Activated CD4-positive, alpha-beta memory T cell treated with anti-CD3 and anti-CD28 coated beads for 36 hours (primary cell): ENCODE measurements at regions not wholly inside any gene's neighbourhood (a gene's known extent, or its start where the extent isn't known, plus 50 kb on each side); places are given as distances from the start of the nearest gene placed in this dataset.
"Not testable (repeated sequence)": the region's sequence is repeated elsewhere in the genome, so short reads cannot be mapped to it uniquely, and the experiment has no call there.

Experiments used
- CTCF ChIA-PET: fragments of 350-600 bp; sonication (Branson Sonifier 250); formaldehyde crosslinking; loops from one replicate; lab custom pipeline; 2021; ENCODE audit warnings: antibody characterized with exemption, inconsistent platforms; lab: Charles Lee
- POLR2A ChIA-PET: fragments of 350-600 bp; sonication (Branson Sonifier 250); formaldehyde crosslinking; loops from one replicate; lab custom pipeline; 2021; ENCODE audit warnings: antibody characterized with exemption; lab: Charles Lee
- DNase-seq: peaks from one replicate; pipeline ENCODE4 v3.0.0-alpha.2; 2020
- H3K27ac Mint-ChIP-seq: one replicate; pipeline ENCODE4 v1.8.0; 2021; ENCODE audit warnings: mixed read lengths
- H3K27me3 Mint-ChIP-seq: one replicate; pipeline ENCODE4 v1.8.0; 2021; ENCODE audit warnings: mixed read lengths
- H3K36me3 Mint-ChIP-seq: one replicate; pipeline ENCODE4 v1.8.0; 2021; ENCODE audit warnings: mixed read lengths
- H3K4me1 Mint-ChIP-seq: one replicate; pipeline ENCODE4 v1.8.0; 2021; ENCODE audit warnings: low read depth, mixed read lengths
- H3K4me3 Mint-ChIP-seq: one replicate; pipeline ENCODE4 v1.8.0; 2021; ENCODE audit warnings: mild to moderate bottlenecking, mixed read lengths
- H3K9me3 Mint-ChIP-seq: one replicate; pipeline ENCODE4 v1.8.0; 2021; ENCODE audit warnings: mixed read lengths
- intact Hi-C: fragments of 100-400 bp; cut with micrococcal nuclease; formaldehyde crosslinking; loops from one replicate; pipeline ENCODE4 v1.15.1; 2023

DNA sequence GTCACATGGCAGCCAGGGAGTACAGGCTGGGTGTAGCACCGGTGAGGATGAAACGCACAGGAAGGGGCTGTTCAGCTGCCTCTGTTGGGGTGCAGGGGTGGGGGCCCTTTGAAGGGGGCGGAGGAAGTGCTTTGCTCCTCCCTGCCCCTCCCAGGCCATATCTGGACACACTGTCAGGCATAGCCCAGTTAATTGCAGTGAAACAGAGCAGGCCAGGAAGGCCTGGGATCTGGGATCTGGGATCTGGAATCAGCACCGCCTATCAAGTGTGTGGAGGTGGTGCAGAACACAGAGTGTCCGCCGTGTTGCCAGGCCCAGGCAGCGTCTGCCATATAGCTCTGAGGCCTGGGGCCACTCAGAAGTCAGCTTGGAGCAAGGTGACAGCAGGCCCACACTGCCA, 85.5 kb upstream of the EPCAM start:
- POLR2A ChIA-PET, result no interaction called here
- Mint-ChIP-seq H3K4me3 (no peak overlapping the region), H3K27ac (no peak overlapping the region), H3K27me3 (peaks cover 2% of the 10 kb centered on the region), H3K36me3 (no peaks in the 10 kb centered on the region), H3K4me1 (no peaks in the 10 kb centered on the region), H3K9me3 (no peaks in the 10 kb centered on the region)
- CTCF ChIA-PET, result interaction anchor here (0.5 kb wide), 1 partner anchor 347 kb away, joined by 3 read pairs; no protein-coding TSS in a partner anchor
- no peak for DNase-seq
- intact Hi-C loops, result no loop called here

DNA sequence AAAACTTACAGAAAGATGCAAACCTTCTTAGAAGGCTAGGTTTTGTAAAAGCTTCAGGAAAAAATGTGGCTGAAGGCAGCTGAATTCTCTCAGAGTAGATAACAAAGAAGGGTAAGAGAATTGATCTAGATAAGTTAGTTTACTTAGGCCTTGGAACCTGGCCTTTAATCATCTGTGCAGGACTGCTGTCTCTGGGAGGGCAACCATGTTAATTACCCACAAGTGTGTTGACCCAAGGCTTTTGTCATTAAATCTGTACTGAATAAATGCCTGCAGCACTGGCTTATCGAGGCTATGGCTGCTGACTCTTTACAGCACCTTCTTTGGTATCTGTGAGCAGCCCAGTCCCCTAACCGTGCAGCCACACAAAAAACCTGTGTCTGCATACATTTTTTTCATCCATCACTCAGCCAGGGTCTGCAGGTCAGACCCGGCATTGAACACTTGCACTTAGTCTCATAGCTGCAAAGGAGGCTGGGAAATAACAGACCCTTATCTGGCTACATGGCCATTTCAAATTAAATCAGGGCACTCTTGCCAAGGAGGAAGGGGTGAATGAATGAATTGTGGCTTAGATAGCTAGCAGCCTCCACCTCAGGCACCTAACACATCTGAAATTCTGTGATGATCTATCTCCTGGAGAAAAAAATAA, 86.4 kb upstream of the EPCAM start:
- DNase-seq, result no peak
- no peaks in the 10 kb centered on the region for H3K27me3 Mint-ChIP-seq
- H3K9me3 Mint-ChIP-seq, result no peaks in the 10 kb centered on the region
- ChIA-PET CTCF (no interaction called here), POLR2A (no interaction called here)
- no peak overlapping the region for H3K4me3 Mint-ChIP-seq
- no peaks in the 10 kb centered on the region for H3K4me1 Mint-ChIP-seq
- no peaks in the 10 kb centered on the region for H3K36me3 Mint-ChIP-seq
- no peak overlapping the region for H3K27ac Mint-ChIP-seq
- intact Hi-C loops, result no loop called here

DNA sequence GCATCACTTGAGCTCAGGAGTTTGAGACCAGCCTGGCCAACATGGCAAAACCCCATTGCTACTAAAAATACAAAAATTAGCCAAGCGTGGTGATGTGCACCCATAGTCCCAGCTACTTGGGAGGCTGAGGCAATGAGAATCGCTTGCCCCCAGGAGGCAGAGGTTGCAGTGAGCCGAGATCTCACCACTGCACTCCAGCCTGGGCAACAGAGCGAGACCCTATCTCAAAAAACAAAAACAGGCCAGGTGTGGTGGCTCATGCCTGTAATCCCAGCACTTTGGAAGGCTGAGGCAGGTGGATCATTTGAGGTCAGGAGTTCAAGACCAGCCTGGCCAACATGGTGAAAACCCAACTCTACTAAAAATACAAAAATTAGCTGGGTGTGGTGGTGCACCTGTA, 89.6 kb upstream of the EPCAM start:
- H3K27me3 Mint-ChIP-seq, H3K36me3 Mint-ChIP-seq, DNase-seq, POLR2A ChIA-PET, CTCF ChIA-PET, H3K4me1 Mint-ChIP-seq, H3K27ac Mint-ChIP-seq, intact Hi-C loops, H3K4me3 Mint-ChIP-seq, H3K9me3 Mint-ChIP-seq: not testable (repeated sequence)

DNA sequence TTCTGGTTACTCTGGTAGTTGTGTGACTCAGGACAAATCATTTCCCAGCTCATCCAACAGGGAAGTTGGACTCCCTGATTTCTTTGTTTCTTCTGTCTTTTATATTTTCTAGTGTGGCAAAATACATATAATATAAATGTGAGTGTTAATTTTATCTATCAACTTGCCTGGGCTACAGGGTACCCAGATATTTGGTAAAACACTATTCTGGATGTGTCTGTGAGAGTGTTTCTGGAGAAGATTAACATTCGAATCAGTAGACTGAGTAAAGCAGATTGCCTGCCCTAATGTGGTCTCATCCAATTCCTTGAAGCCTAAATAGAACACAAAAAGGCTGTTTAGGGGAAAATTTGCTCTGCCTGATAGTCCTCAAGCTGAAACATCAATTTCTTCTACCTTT, 91.1 kb upstream of the EPCAM start:
- Mint-ChIP-seq H3K9me3 (no peaks in the 10 kb centered on the region), H3K27me3 (no peaks in the 10 kb centered on the region), H3K27ac (no peak overlapping the region), H3K36me3 (no peaks in the 10 kb centered on the region), H3K4me3 (no peak overlapping the region), H3K4me1 (no peaks in the 10 kb centered on the region)
- ChIA-PET POLR2A (no interaction called here), CTCF (no interaction called here)
- intact Hi-C loops, result no loop called here
- DNase-seq, result no peak

DNA sequence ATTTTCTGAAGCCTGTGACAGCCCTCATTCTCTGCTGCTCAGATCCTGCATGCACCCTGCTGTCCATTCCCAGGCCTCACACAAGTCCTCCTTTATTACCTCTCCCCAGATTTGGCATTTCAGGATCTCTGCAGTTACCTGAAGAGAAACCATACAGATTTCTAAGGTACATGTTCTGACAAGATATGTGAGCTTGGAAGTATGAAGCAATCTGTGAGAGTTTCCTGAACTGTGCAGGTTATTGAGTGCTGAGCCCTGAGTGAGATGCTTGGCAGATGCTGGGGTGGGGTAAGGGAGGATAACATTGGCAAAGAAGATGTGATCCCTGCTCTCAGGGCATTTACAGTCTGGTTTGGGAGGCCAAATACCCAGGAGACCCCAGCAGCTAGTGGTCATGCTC, 91.9 kb upstream of the EPCAM start:
- Mint-ChIP-seq H3K36me3 (no peaks in the 10 kb centered on the region), H3K4me1 (no peaks in the 10 kb centered on the region), H3K27me3 (no peaks in the 10 kb centered on the region), H3K4me3 (no peak overlapping the region), H3K9me3 (no peaks in the 10 kb centered on the region), H3K27ac (no peak overlapping the region)
- no peak for DNase-seq
- POLR2A ChIA-PET, result no interaction called here
- CTCF ChIA-PET, result interaction anchor here (0.6 kb wide), 1 partner anchor 389 kb away, joined by 3 read pairs; no protein-coding TSS in a partner anchor
- intact Hi-C loops, result no loop called here

DNA sequence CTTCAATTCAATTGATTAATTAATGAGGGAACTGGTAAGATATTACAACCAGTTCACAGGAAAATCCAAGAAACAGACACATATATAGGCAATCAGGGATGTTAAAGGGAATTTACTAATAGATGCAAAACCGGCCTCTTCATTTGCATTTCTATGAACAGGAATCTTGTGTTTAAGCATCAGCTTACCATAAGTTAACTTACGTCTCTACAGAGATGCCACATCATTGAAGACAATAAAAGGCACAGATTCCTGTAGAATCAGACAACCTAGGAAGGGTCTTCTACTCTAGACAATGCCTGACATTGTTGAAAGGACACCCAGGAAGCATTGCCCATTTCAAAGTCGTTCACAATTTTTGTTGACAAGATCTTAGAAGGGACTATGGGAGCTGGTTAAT, 93.0 kb upstream of the EPCAM start:
- H3K27me3 Mint-ChIP-seq, result no peaks in the 10 kb centered on the region
- intact Hi-C loops, result no loop called here
- H3K27ac Mint-ChIP-seq, result no peak overlapping the region
- ChIA-PET POLR2A (no interaction called here), CTCF (no interaction called here)
- H3K4me3 Mint-ChIP-seq, result no peak overlapping the region
- no peaks in the 10 kb centered on the region for H3K9me3 Mint-ChIP-seq
- no peak for DNase-seq
- no peaks in the 10 kb centered on the region for H3K36me3 Mint-ChIP-seq
- no peaks in the 10 kb centered on the region for H3K4me1 Mint-ChIP-seq

DNA sequence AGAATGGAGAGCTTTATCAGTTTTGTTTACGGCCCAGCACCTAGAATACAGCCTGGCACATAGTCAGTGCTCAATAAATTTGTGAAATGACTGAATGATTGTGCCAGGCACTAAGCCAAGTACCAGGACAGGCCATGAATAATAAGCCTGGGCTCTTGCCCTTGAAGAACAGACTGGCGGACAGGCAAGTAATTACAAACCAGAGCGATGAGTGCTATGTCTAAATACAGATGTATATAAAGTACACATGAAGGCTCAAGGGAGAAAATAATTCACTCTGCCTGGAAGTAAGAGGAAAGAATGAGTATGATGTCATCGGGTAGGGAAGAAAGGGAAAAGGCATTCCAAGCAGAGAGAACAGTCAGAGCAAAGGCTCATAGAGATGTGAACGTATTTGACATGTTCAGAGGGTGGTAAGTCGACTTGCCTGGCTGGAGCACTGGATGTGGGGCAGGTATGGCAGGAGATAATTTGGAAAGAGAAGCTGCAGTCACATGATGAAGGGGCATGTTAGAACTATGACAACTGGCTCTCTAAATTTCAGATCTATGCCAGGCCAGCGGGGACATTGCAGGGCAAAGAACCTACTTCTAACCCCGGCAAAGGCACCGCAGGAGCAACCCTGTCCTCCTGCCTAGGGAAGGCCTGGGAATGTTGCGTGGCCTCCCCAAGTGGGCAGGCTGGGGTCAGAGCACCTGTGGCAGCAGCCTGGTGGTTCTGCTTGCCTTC, 94.9 kb upstream of the EPCAM start:
- H3K27ac Mint-ChIP-seq, result no peak overlapping the region

DNA sequence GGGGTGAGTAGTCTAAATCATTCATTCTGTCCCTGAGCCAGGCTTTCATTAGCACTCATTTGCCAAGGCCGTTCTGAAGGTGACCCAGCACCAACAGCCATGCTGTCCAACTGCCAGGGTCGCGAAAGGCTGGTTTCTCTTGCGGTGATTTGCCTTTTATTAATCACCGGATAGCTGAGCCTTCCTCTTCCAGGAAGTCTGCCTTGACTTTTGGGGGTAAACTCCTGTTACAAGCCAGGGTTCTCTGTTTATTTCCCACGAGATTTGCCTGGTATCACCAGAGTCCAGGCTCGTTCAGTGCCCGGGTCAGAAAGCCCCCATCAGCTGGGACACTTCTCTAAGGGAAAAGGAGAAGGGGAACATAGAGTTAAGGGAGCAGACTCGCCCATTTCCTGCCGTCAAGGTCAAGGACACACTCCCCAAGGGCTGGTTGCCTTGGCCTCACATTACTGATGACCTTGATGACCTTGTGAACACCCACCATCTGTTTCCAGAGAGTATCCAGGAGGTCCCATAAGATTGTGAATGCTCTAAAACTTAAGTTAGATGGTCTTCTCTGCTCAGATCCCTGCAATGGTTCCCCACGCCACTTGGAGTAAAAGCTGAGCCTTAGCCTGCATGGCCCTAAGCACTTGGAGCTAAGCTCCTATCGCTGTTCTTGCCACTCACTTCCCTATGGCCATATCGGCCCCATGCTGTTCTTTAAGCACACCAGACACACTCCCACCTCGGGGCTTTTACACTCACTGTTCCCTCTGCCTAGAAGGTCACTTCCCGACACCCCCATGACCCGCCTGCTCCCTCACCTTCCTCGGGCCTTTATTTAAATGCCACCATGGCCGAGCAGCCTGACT, 96.0 kb upstream of the EPCAM start:
- Mint-ChIP-seq H3K27me3 (no peaks in the 10 kb centered on the region), H3K4me3 (no peak overlapping the region), H3K4me1 (no peaks in the 10 kb centered on the region), H3K9me3 (no peaks in the 10 kb centered on the region), H3K27ac (no peak overlapping the region), H3K36me3 (no peaks in the 10 kb centered on the region)
- intact Hi-C loops, result loop anchor here (2.0 to 5.0 kb wide), 2 partner anchors 50 to 356 kb away; partner anchors contain the start of gene MCFD2
- CTCF ChIA-PET, result interaction anchor here (0.6 to 1.6 kb wide), 8 partner anchors 8 to 185 kb away, joined by 3 to 7 read pairs (median 3); no protein-coding TSS in a partner anchor
- POLR2A ChIA-PET, result no interaction called here
- no peak for DNase-seq

More for the DNA sequence above, 94.9 kb upstream of the EPCAM start:
- ChIA-PET POLR2A (no interaction called here), CTCF (interaction anchor here (1.2 to 1.6 kb wide), 3 partner anchors 7 to 49 kb away, joined by 3 to 7 read pairs (median 6); no protein-coding TSS in a partner anchor)
- Mint-ChIP-seq H3K27me3 (no peaks in the 10 kb centered on the region), H3K9me3 (no peaks in the 10 kb centered on the region), H3K4me1 (no peaks in the 10 kb centered on the region), H3K4me3 (no peak overlapping the region), H3K36me3 (no peaks in the 10 kb centered on the region)
- DNase-seq, result no peak
- intact Hi-C loops, result loop anchor here (5.0 kb wide), 1 partner anchor 357 kb away; the partner anchor contains the start of gene MCFD2

DNA sequence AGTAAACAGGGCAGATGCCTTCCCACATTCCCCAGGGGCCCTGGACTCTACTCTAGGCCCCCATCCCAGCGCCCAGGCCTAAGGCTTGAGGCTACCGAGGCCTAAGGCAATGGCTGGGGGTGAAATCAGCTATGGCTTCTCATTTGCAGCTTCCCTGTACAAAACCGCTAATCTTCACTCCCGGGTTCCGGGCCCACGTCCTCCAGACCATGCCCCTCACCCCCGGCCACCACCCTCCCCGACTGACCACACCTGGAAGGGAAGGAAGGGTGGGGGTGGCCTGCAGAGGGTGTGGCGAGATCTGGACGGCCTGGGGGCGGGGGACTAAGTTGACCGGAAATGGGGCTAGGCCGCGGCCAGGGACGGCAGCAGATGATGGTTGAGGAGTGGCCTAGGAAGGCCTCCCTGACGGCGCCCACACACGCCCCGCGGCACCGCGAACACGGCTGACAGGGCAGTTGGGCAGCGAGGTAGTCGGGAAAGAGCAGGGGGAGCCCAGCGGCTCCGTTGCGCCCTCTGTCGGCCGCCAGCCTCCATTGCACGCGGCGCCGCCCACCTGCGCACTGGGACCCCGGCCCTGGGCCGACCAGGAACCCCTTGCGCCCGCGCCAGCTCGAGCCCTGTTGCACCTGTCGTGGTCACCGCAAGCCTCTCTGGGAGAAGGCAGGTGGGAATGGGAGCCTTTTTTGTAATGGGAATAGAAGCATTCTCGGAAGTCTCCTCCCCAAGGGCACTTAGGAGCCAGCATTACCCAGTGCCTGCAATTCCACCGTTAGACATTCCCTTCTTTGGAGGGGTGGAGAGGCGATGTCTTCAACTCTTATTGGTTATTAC, 95.9 kb upstream of the CALM2 start:
- CTCF ChIA-PET, result interaction anchor here (0.7 to 2.1 kb wide), 12 partner anchors 8 to 840 kb away, joined by 3 to 10 read pairs (median 4); partner anchors contain the start of gene STPG4
- Mint-ChIP-seq H3K4me3 (peak overlapping the region; percentile 63), H3K9me3 (no peaks in the 10 kb centered on the region), H3K27me3 (no peaks in the 10 kb centered on the region), H3K27ac (no peak overlapping the region), H3K36me3 (no peaks in the 10 kb centered on the region), H3K4me1 (no peaks in the 10 kb centered on the region)
- peak; percentile 72 for DNase-seq
- POLR2A ChIA-PET, result no interaction called here
- intact Hi-C loops, result loop anchor here (2.0 to 5.0 kb wide), 2 partner anchors 51 to 355 kb away; partner anchors contain the start of gene MCFD2

DNA sequence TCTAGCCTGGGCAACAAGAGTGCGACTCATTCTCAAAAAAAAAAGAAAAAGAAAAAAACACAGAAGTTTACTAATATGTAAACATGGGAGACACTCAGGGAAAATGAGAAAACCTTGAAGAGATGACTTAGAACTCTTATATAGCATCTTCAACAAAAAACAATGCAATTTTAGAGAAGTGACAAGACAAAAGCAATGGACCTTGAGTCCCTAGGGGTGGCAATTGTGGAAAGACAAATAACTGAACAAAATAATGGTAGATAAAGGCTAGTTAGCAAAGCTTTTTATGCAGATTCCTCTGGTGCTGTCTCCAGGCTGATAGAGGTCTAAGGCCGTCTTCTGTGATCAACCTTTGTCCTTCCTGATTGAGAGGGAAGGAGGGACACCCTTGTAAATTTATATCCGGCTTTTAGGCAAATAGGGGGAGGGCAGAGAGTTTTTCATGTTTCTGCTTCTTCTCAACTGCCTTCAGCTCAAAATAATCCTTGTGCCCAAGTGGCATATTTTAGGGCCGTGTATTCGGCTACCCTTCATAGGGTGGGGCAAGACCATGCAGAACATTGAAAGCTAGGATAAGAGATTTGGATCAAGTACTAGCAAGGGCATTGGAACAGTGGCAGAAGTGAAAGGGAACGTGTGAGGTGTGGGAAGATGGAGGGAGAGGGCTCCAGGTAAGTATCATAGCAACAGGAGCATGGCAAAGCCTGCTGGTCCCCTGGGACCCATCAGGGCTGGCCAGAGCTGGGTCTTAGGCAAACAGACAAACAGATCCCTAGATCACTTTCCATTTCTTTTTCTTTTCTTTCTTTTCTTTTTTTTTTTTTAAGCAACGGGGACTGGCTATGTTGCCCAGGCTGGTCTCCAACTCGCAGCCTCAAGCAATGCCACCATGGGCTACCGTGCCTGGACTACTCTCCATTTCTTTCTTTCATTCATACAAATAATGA, 95.0 kb upstream of the CALM2 start:
- H3K4me1 Mint-ChIP-seq, result no peaks in the 10 kb centered on the region
- H3K27ac Mint-ChIP-seq, result no peak overlapping the region
- POLR2A ChIA-PET, result no interaction called here
- CTCF ChIA-PET, result interaction anchor here (0.7 to 2.1 kb wide), 8 partner anchors 9 to 839 kb away, joined by 3 to 10 read pairs (median 4); partner anchors contain the start of gene STPG4
- intact Hi-C loops, result loop anchor here (5.0 kb wide), 1 partner anchor 354 kb away; the partner anchor contains the start of gene MCFD2
- H3K27me3 Mint-ChIP-seq, result no peaks in the 10 kb centered on the region
- DNase-seq, result no peak
- H3K36me3 Mint-ChIP-seq, result no peaks in the 10 kb centered on the region
- no peak overlapping the region for H3K4me3 Mint-ChIP-seq
- no peaks in the 10 kb centered on the region for H3K9me3 Mint-ChIP-seq
